CD4-positive, alpha-beta memory T cell (primary cell): ENCODE measurements at regions not wholly inside any gene's neighbourhood (a gene's known extent, or its start where the extent isn't known, plus 50 kb on each side); places are given as distances from the start of the nearest gene placed in this dataset.
"Not testable (repeated sequence)": the region's sequence is repeated elsewhere in the genome, so short reads cannot be mapped to it uniquely, and the experiment has no call there.

Source experiments
- CTCF ChIA-PET: fragments of 350-600 bp; sonication (Branson Sonifier 250); formaldehyde crosslinking; loops from one replicate; lab custom pipeline; 2021; ENCODE audit warnings: inconsistent platforms; ENCODE audit not compliant: partially characterized antibody; lab: Charles Lee
- POLR2A ChIA-PET: fragments of 350-600 bp; sonication (Branson Sonifier 250); formaldehyde crosslinking; loops from one replicate; lab custom pipeline; 2021; ENCODE audit not compliant: partially characterized antibody; lab: Charles Lee
- DNase-seq, 5 donors: peaks; one replicate each; pipeline versions ENCODE4 v3.0.0 to v3.0.0-alpha.2; 2020 to 2022; ENCODE audit warnings: mixed read lengths in 1 of 5
- H3K27ac ChIP-seq: one replicate; pipeline ENCODE4 v1.7.0; 2013; ENCODE audit warnings: low read depth, low read length
- H3K27me3 ChIP-seq: 2 replicates; pipeline ENCODE4 v1.7.0; 2013; ENCODE audit warnings: mild to moderate bottlenecking, low read length, moderate library complexity; ENCODE audit not compliant: insufficient read depth
- H3K36me3 ChIP-seq: 2 replicates; pipeline ENCODE4 v1.7.0; 2013; ENCODE audit warnings: mild to moderate bottlenecking, low read length, moderate library complexity; ENCODE audit not compliant: insufficient read depth
- H3K4me1 ChIP-seq: 2 replicates; pipeline ENCODE4 v1.7.0; 2013; ENCODE audit warnings: mild to moderate bottlenecking, low read length, moderate library complexity; ENCODE audit not compliant: insufficient read depth
- H3K4me3 ChIP-seq, 2 donors: one replicate each; pipeline ENCODE4 v1.7.0; 2013; ENCODE audit warnings: low read length in 2 of 2, mild to moderate bottlenecking in 1 of 2
- H3K9me3 ChIP-seq, 2 donors: one replicate each; pipeline ENCODE4 v1.7.0; 2013; ENCODE audit warnings: low read length in 2 of 2, control low read depth in 1 of 2; ENCODE audit not compliant: control insufficient read depth in 1 of 2
- H3K27ac Mint-ChIP-seq, 7 donors: one replicate each; pipeline ENCODE4 v1.8.0; 2020 to 2021; ENCODE audit warnings: mixed read lengths in 7 of 7, mild to moderate bottlenecking in 6 of 7, inconsistent platforms in 3 of 7, moderate library complexity in 3 of 7
- H3K27me3 Mint-ChIP-seq, 2 donors: one replicate each; pipeline ENCODE4 v1.8.0; 2020 to 2021; ENCODE audit warnings: mixed read lengths in 2 of 2
- H3K36me3 Mint-ChIP-seq, 2 donors: one replicate each; pipeline ENCODE4 v1.8.0; 2020 to 2021; ENCODE audit warnings: mixed read lengths in 2 of 2, inconsistent platforms in 1 of 2, mild to moderate bottlenecking in 1 of 2
- H3K4me1 Mint-ChIP-seq, 4 donors: one replicate each; pipeline ENCODE4 v1.8.0; 2020 to 2021; ENCODE audit warnings: mixed read lengths in 4 of 4, mild to moderate bottlenecking in 1 of 4
- H3K4me3 Mint-ChIP-seq, 8 donors: one replicate each; pipeline ENCODE4 v1.8.0; 2020 to 2021; ENCODE audit warnings: mixed read lengths in 8 of 8, mild to moderate bottlenecking in 7 of 8, moderate library complexity in 6 of 8, inconsistent platforms in 3 of 8
- H3K9me3 Mint-ChIP-seq, 8 donors: one replicate each; pipeline ENCODE4 v1.8.0; 2020 to 2021; ENCODE audit warnings: mixed read lengths in 8 of 8, mild to moderate bottlenecking in 5 of 8, inconsistent platforms in 3 of 8, moderate library complexity in 1 of 8
- intact Hi-C: fragments of 100-400 bp; cut with micrococcal nuclease; formaldehyde crosslinking; loops from one replicate; pipeline ENCODE4 v1.15.1; 2023

GRCh38 chr6:145087034-145087433 lies 648.3 kb downstream of the EPM2A start:
- Mint-ChIP-seq H3K9me3 (no peaks in the 10 kb centered on the region), H3K27ac (no peak overlapping the region), H3K4me3 (no peak overlapping the region), H3K36me3 (no peaks in the 10 kb centered on the region), H3K27me3 (peaks cover 2 to 5% of the 10 kb centered on the region in 2 donors), H3K4me1 (no peaks in the 10 kb centered on the region)
- POLR2A ChIA-PET, result no interaction called here
- H3K9me3 ChIP-seq, result no peaks in the 10 kb centered on the region
- CTCF ChIA-PET, result no interaction called here
- H3K36me3 ChIP-seq, result no peaks in the 10 kb centered on the region
- no peaks in the 10 kb centered on the region for H3K27me3 ChIP-seq
- no peaks in the 10 kb centered on the region for H3K4me1 ChIP-seq
- no peak overlapping the region for H3K27ac ChIP-seq
- H3K4me3 ChIP-seq, result no peak overlapping the region
- DNase-seq, result no peak
- intact Hi-C loops, result loop anchor here (10.0 kb wide), 1 partner anchor 1158 kb away; no protein-coding TSS in a partner anchor

GRCh38 chr6:145090801-145091585 lies 644.3 kb downstream of the EPM2A start:
- Mint-ChIP-seq H3K9me3 (peaks cover 0 to 5% (median 0%) of the 10 kb centered on the region in 8 donors), H3K36me3 (no peaks in the 10 kb centered on the region), H3K27me3 (peaks cover 4 to 7% of the 10 kb centered on the region in 2 donors), H3K27ac (no peak overlapping the region), H3K4me1 (no peaks in the 10 kb centered on the region), H3K4me3 (no peak overlapping the region)
- Histone ChIP-seq H3K4me1 (no peaks in the 10 kb centered on the region), H3K4me3 (no peak overlapping the region), H3K27me3 (no peaks in the 10 kb centered on the region), H3K9me3 (no peaks in the 10 kb centered on the region), H3K36me3 (no peaks in the 10 kb centered on the region), H3K27ac (no peak overlapping the region)
- intact Hi-C loops, result no loop called here
- no peak for DNase-seq
- ChIA-PET CTCF (no interaction called here), POLR2A (no interaction called here)

- Histone ChIP-seq H3K27me3 (no peaks in the 10 kb centered on the region), H3K4me3 (no peak overlapping the region), H3K4me1 (no peaks in the 10 kb centered on the region), H3K36me3 (no peaks in the 10 kb centered on the region), H3K9me3 (no peaks in the 10 kb centered on the region), H3K27ac (no peak overlapping the region)
- no peaks in the 10 kb centered on the region for H3K36me3 Mint-ChIP-seq
- H3K4me1 Mint-ChIP-seq, result no peaks in the 10 kb centered on the region
- H3K4me3 Mint-ChIP-seq, result no peak overlapping the region
- no peak for DNase-seq
- ChIA-PET POLR2A (no interaction called here), CTCF (no interaction called here)
- peaks cover 0 to 5% (median 0%) of the 10 kb centered on the region in 8 donors for H3K9me3 Mint-ChIP-seq
- H3K27ac Mint-ChIP-seq, result no peak overlapping the region
- peaks cover 2 to 7% of the 10 kb centered on the region in 2 donors for H3K27me3 Mint-ChIP-seq
- intact Hi-C loops, result no loop called here
Observed at GRCh38 chr6:145091586-145092142, 643.7 kb downstream of the EPM2A start.

GRCh38 chr6:145092554-145092953 lies 642.8 kb downstream of the EPM2A start:
- Mint-ChIP-seq H3K27ac (no peak overlapping the region), H3K36me3 (no peaks in the 10 kb centered on the region), H3K4me3 (no peak overlapping the region), H3K4me1 (no peaks in the 10 kb centered on the region), H3K27me3 (peaks cover 2 to 7% of the 10 kb centered on the region in 2 donors), H3K9me3 (peaks cover 0 to 8% (median 3%) of the 10 kb centered on the region in 8 donors)
- Histone ChIP-seq H3K27me3 (no peaks in the 10 kb centered on the region), H3K4me3 (no peak overlapping the region), H3K27ac (no peak overlapping the region), H3K36me3 (no peaks in the 10 kb centered on the region), H3K9me3 (no peaks in the 10 kb centered on the region), H3K4me1 (no peaks in the 10 kb centered on the region)
- intact Hi-C loops, result no loop called here
- ChIA-PET CTCF (no interaction called here), POLR2A (no interaction called here)
- no peak for DNase-seq

GRCh38 chr6:145093226-145093625 lies 642.1 kb downstream of the EPM2A start:
- H3K4me3 ChIP-seq, result no peak overlapping the region
- no peak overlapping the region for H3K27ac ChIP-seq
- no peaks in the 10 kb centered on the region for H3K4me1 ChIP-seq
- no peaks in the 10 kb centered on the region for H3K4me1 Mint-ChIP-seq
- ChIA-PET POLR2A (no interaction called here), CTCF (no interaction called here)
- DNase-seq, result no peak
- no peaks in the 10 kb centered on the region for H3K36me3 ChIP-seq
- H3K9me3 ChIP-seq, result no peaks in the 10 kb centered on the region
- H3K27ac Mint-ChIP-seq, result no peak overlapping the region
- no peaks in the 10 kb centered on the region for H3K27me3 ChIP-seq
- H3K9me3 Mint-ChIP-seq, result peaks cover 0 to 14% (median 10%) of the 10 kb centered on the region in 8 donors
- H3K36me3 Mint-ChIP-seq, result no peaks in the 10 kb centered on the region
- no peak overlapping the region for H3K4me3 Mint-ChIP-seq
- peaks cover 2 to 7% of the 10 kb centered on the region in 2 donors for H3K27me3 Mint-ChIP-seq
- intact Hi-C loops, result no loop called here

- Mint-ChIP-seq H3K36me3 (no peaks in the 10 kb centered on the region), H3K4me3 (no peak overlapping the region), H3K4me1 (no peaks in the 10 kb centered on the region), H3K27ac (no peak overlapping the region), H3K9me3 (peaks cover 0 to 33% (median 17%) of the 10 kb centered on the region in 8 donors), H3K27me3 (peaks cover 2 to 4% of the 10 kb centered on the region in 2 donors)
- H3K4me3 ChIP-seq, result no peak overlapping the region
- DNase-seq, result no peak
- no peaks in the 10 kb centered on the region for H3K4me1 ChIP-seq
- H3K27me3 ChIP-seq, result no peaks in the 10 kb centered on the region
- H3K9me3 ChIP-seq, result no peaks in the 10 kb centered on the region
- intact Hi-C loops, result no loop called here
- POLR2A ChIA-PET, result no interaction called here
- H3K27ac ChIP-seq, result no peak overlapping the region
- CTCF ChIA-PET, result no interaction called here
- H3K36me3 ChIP-seq, result no peaks in the 10 kb centered on the region
Observed at GRCh38 chr6:145096846-145097245, 638.5 kb downstream of the EPM2A start.

GRCh38 chr6:145098127-145098526 lies 637.2 kb downstream of the EPM2A start:
- H3K4me3 Mint-ChIP-seq, CTCF ChIA-PET: not testable (repeated sequence)

More at GRCh38 chr6:145098127-145098526, 637.2 kb downstream of the EPM2A start:
- DNase-seq, H3K4me1 ChIP-seq, H3K4me1 Mint-ChIP-seq, H3K36me3 ChIP-seq, H3K27ac ChIP-seq, H3K4me3 ChIP-seq, intact Hi-C loops, H3K36me3 Mint-ChIP-seq, H3K27me3 Mint-ChIP-seq, H3K9me3 ChIP-seq, H3K27ac Mint-ChIP-seq, POLR2A ChIA-PET, H3K27me3 ChIP-seq: not testable (repeated sequence)
- H3K9me3 Mint-ChIP-seq, result peaks cover 0 to 33% (median 17%) of the 10 kb centered on the region in 8 donors
